HG03571 (cell line): ENCODE measurements at regions not wholly inside any gene's neighbourhood (a gene's known extent, or its start where the extent isn't known, plus 50 kb on each side); places are given as distances from the start of the nearest gene placed in this dataset.
"Not testable (repeated sequence)": the region's sequence is repeated elsewhere in the genome, so short reads cannot be mapped to it uniquely, and the experiment has no call there.

Experiments used
- ATAC-seq: cut with Tn5 transposase; IDR thresholded peaks from one replicate; pipeline ENCODE4 v1.9.1; 2021; ENCODE audit not compliant: unreplicated experiment

- no peak for ATAC-seq
Observed at GRCh38 chr1:245031041-245031440, 123.7 kb upstream of the KIF26B start.

- ATAC-seq, result no peak
Observed at GRCh38 chr1:245026247-245026646, 128.5 kb upstream of the KIF26B start.

GRCh38 chr1:245025525-245025924 is 129.3 kb upstream of the KIF26B start:
- ATAC-seq, result no peak

GRCh38 chr1:245023222-245023621 is 131.6 kb upstream of the KIF26B start:
- no peak for ATAC-seq

- ATAC-seq, result no peak
Observed at GRCh38 chr1:245019910-245020486, 134.8 kb upstream of the KIF26B start.

- ATAC-seq, result no peak
Observed at GRCh38 chr1:245016700-245017099, 138.1 kb upstream of the KIF26B start.

- no peak for ATAC-seq
Observed at GRCh38 chr1:245015031-245015430, 139.8 kb upstream of the KIF26B start.

GRCh38 chr1:245014247-245015029 is 140.3 kb upstream of the KIF26B start:
- ATAC-seq, result no peak

GRCh38 chr1:245010018-245010614 is 144.7 kb upstream of the KIF26B start:
- no peak for ATAC-seq

GRCh38 chr1:245008761-245009160 is 144.4 kb upstream of the HNRNPU start:
- ATAC-seq, result no peak

GRCh38 chr1:245007852-245008251 is 143.5 kb upstream of the HNRNPU start:
- no peak for ATAC-seq

GRCh38 chr1:245003246-245003645 is 138.9 kb upstream of the HNRNPU start:
- no peak for ATAC-seq

GRCh38 chr1:245001252-245001651 is 136.9 kb upstream of the HNRNPU start:
- no peak for ATAC-seq

GRCh38 chr1:245000872-245001188 is 136.5 kb upstream of the HNRNPU start:
- ATAC-seq, result no peak

- ATAC-seq, result not testable (repeated sequence)
Observed at GRCh38 chr1:244999644-245000043, 135.3 kb upstream of the HNRNPU start.

GRCh38 chr1:244998717-244999346 is 134.5 kb upstream of the HNRNPU start:
- no peak for ATAC-seq

GRCh38 chr1:244995602-244996400 is 131.5 kb upstream of the HNRNPU start:
- ATAC-seq, result no peak

GRCh38 chr1:244992833-244993232 is 128.5 kb upstream of the HNRNPU start:
- ATAC-seq, result no peak

GRCh38 chr1:244989813-244990212 is 125.5 kb upstream of the HNRNPU start:
- ATAC-seq, result no peak

GRCh38 chr1:244988521-244988920 is 124.2 kb upstream of the HNRNPU start:
- no peak for ATAC-seq

- no peak for ATAC-seq
Observed at GRCh38 chr1:244980605-244981004, 116.3 kb upstream of the HNRNPU start.
